K562 (cell line): ENCODE measurements at regions not wholly inside any gene's neighbourhood (a gene's known extent, or its start where the extent isn't known, plus 50 kb on each side); places are given as distances from the start of the nearest gene placed in this dataset.

Experiments used
- ATAC-seq: fragments of 200-7000 bp; cut with Tn5 transposase; 3 replicates; pipeline ENCODE4 v1.9.1; 2020; ENCODE audit warnings: moderate library complexity
- BruUV-seq: library from RNA; stranded (reverse); fragments of 400-500 nt; replicated peaks from 2 replicates; lab custom pipeline; 2021; lab: Mats Ljungman, UMichigan
- CTCF ChIA-PET: fragments of 300-600 bp; formaldehyde crosslinking; extraction: SDS; loops from one replicate; lab custom pipeline; 2021; ENCODE audit warnings: low intra/inter-chr PET ratio; lab: Yijun Ruan, JAX
- POLR2A ChIA-PET: fragments of 300-600, 350-650 bp; sonication (Branson Sonifier 250); formaldehyde crosslinking; extraction: SDS; loops from one replicate; lab custom pipeline; 2021; ENCODE audit warnings: antibody characterized with exemption, inconsistent platforms; lab: Yijun Ruan, JAX
- DNase-seq, 4 experiments: peaks; one replicate each; pipeline versions ENCODE4 v3.0.0 to v3.0.0-alpha.2; 2011 to 2018; ENCODE audit warnings: low spot score in 3 of 4, mixed read lengths in 3 of 4; ENCODE audit errors: extremely low read depth in 1 of 4
- FAIRE-seq: peaks from 2 replicates; lab custom pipeline; 2011; peaks lifted over from hg19 to GRCh38; lab: Jason Lieb, UNC
- H2AFZ ChIP-seq: 2 replicates; pipeline ENCODE4 v1.6.0; 2011; ENCODE audit warnings: low read depth, low read length, control low read depth, inconsistent platforms
- H3K27ac ChIP-seq: fragments of 200-600 bp; 3 replicates; pipeline ENCODE4 v1.8.0; 2011; ENCODE audit warnings: low read depth, mild to moderate bottlenecking, control low read depth, inconsistent platforms, low read length, moderate library complexity, mixed read lengths; ENCODE audit errors: extremely low read depth
- H3K27me3 ChIP-seq, 2 experiments: fragments of 300-600 bp in 1 of 2; 2 replicates in 1 of 2; 3 replicates in 1 of 2; pipeline versions ENCODE4 v1.6.0 to v1.8.0; 2011; ENCODE audit warnings: inconsistent platforms in 2 of 2, low read length in 2 of 2, mild to moderate bottlenecking in 1 of 2, mixed read lengths in 1 of 2, moderate library complexity in 1 of 2; ENCODE audit not compliant: control insufficient read depth in 2 of 2, insufficient read depth in 2 of 2
- H3K36me3 ChIP-seq: fragments of 300-600 bp; 3 replicates; pipeline ENCODE4 v1.8.0; 2011; ENCODE audit warnings: mild to moderate bottlenecking, low read length, inconsistent platforms; ENCODE audit not compliant: control insufficient read depth, insufficient read depth
- H3K4me1 ChIP-seq, 2 experiments: fragments of 200-600 bp in 1 of 2; replicated peaks in 1 of 2; 2 replicates in 1 of 2; 3 replicates in 1 of 2; pipeline versions ENCODE4 v1.5.1 to v1.8.0; 2011; ENCODE audit warnings: inconsistent platforms in 2 of 2, low read length in 2 of 2, mild to moderate bottlenecking in 1 of 2, mixed read lengths in 1 of 2, moderate library complexity in 1 of 2; ENCODE audit not compliant: control insufficient read depth in 2 of 2, insufficient read depth in 2 of 2
- H3K4me2 ChIP-seq: 2 replicates; pipeline ENCODE4 v1.6.1; 2011; ENCODE audit warnings: low read length, control low read depth, inconsistent platforms, mixed read lengths; ENCODE audit not compliant: insufficient read depth
- H3K4me3 ChIP-seq: fragments of 200-600 bp; sonication (generic), shearing (Covaris generic); 2 replicates; pipeline ENCODE4 v1.5.1; 2016; ENCODE audit warnings: control low read depth, inconsistent platforms
- H3K79me2 ChIP-seq: fragments of 200-600 bp; 3 replicates; pipeline ENCODE4 v1.8.0; 2011; ENCODE audit warnings: low read length, inconsistent platforms; ENCODE audit not compliant: control insufficient read depth, insufficient read depth
- H3K9ac ChIP-seq, 2 experiments: 2 replicates each; pipeline versions ENCODE4 v1.6.0 to v1.6.1; 2011; ENCODE audit warnings: low read depth in 2 of 2, low read length in 2 of 2, control low read depth in 1 of 2, inconsistent platforms in 1 of 2, mild to moderate bottlenecking in 1 of 2, mixed read lengths in 1 of 2; ENCODE audit not compliant: insufficient read depth in 1 of 2
- H3K9me1 ChIP-seq: one replicate; pipeline ENCODE4 v1.6.0; 2011; ENCODE audit warnings: inconsistent platforms, mild to moderate bottlenecking, low read length, moderate library complexity; ENCODE audit not compliant: control insufficient read depth, insufficient read depth
- H3K9me3 ChIP-seq: replicated peaks from 2 replicates; pipeline ENCODE4 v1.5.1; 2011; ENCODE audit warnings: low read depth, low read length, inconsistent platforms; ENCODE audit not compliant: control insufficient read depth, insufficient read depth
- H4K20me1 ChIP-seq: replicated peaks from 2 replicates; pipeline ENCODE4 v1.6.1; 2011; ENCODE audit warnings: low read length, inconsistent platforms, mixed read lengths; ENCODE audit not compliant: control insufficient read depth, insufficient read depth
- HNRNPH1 ChIP-seq: fragments of 200-400 bp; formaldehyde crosslinking; optimal IDR thresholded peaks from 2 replicates; pipeline ENCODE3; 2017; ENCODE audit warnings: low read depth, mild to moderate bottlenecking, low read length, moderate library complexity
- NCOA1 ChIP-seq: fragments of 450-650 bp; IDR thresholded peaks from 2 replicates; pipeline ENCODE4 v1.6.1; 2016; ENCODE audit warnings: low read depth
- PATZ1 ChIP-seq: fragments of 250-450 bp; sonication (Bioruptor Pico); IDR thresholded peaks from 2 replicates; pipeline ENCODE4 v1.5.0; 2020; ENCODE audit warnings: mild to moderate bottlenecking, borderline replicate concordance
- TAF7 ChIP-seq: fragments of 450-650 bp; IDR thresholded peaks from 2 replicates; pipeline ENCODE4 v1.6.1; 2016; ENCODE audit warnings: missing genetic modification characterization, missing compliant biosample characterization
- TARDBP ChIP-seq: fragments of 450-650 bp; IDR thresholded peaks from 2 replicates; pipeline ENCODE4 v1.6.1; 2016
- ZFP1 ChIP-seq: fragments of 450-650 bp; formaldehyde crosslinking; IDR thresholded peaks from 2 replicates; pipeline ENCODE4 v1.4.0; 2020; ENCODE audit warnings: mild to moderate bottlenecking, mixed read lengths
- ZNF609 ChIP-seq: sonication (generic); formaldehyde crosslinking; IDR thresholded peaks from 2 replicates; pipeline ENCODE4 v1.8.1; 2023; ENCODE audit warnings: missing genetic modification reagents, mild to moderate bottlenecking, borderline replicate concordance
- WGBS: fragments of 100-300 bp; shearing (Covaris generic); methylation state at CpG from one replicate; pipeline ENCODE4 v1.1.6; 2016; ENCODE audit warnings: low coverage, mixed read lengths; ENCODE audit not compliant: insufficient coverage; ENCODE audit errors: missing lambda C conversion rate; 5-methylcytosine and 5-hydroxymethylcytosine counted together
- in situ Hi-C: fragments of 300-500 bp; cut with MboI; formaldehyde crosslinking; loops from 4 replicates; pipeline ENCODE4 v1.15.0; 2018; ENCODE audit warnings: inconsistent platforms, mixed read lengths
- intact Hi-C: fragments of 100-400 bp; cut with micrococcal nuclease; formaldehyde crosslinking; loops from 2 replicates; pipeline ENCODE4 v1.14.2; 2022
- TF ChIP-seq, protein P1 (sequence below), 2 experiments: IDR thresholded peaks; 2 replicates each; pipeline ENCODE4 v1.6.1; 2012; ENCODE audit warnings: improper control_type of control experiment in 2 of 2, low read depth in 2 of 2, low read length in 2 of 2, borderline replicate concordance in 1 of 2
- TF ChIP-seq, protein P2 (sequence below): fragments of 250-450 bp; sonication (Bioruptor Pico); IDR thresholded peaks from 2 replicates; pipeline ENCODE4 v1.8.0; 2022; ENCODE audit warnings: moderate library complexity, mild to moderate bottlenecking, inconsistent platforms
- TF ChIP-seq, protein P3 (sequence below), 2 experiments: fragments of 450-650 bp in 1 of 2; sonication (generic) in 1 of 2; formaldehyde crosslinking in 1 of 2; IDR thresholded peaks in 1 of 2; conservative IDR thresholded peaks in 1 of 2; 2 replicates each; pipeline versions ENCODE4 v1.6.1 to v1.8.1; 2016 to 2023; ENCODE audit warnings: mild to moderate bottlenecking in 2 of 2, moderate library complexity in 2 of 2, inconsistent platforms in 1 of 2, missing genetic modification reagents in 1 of 2

DNA sequence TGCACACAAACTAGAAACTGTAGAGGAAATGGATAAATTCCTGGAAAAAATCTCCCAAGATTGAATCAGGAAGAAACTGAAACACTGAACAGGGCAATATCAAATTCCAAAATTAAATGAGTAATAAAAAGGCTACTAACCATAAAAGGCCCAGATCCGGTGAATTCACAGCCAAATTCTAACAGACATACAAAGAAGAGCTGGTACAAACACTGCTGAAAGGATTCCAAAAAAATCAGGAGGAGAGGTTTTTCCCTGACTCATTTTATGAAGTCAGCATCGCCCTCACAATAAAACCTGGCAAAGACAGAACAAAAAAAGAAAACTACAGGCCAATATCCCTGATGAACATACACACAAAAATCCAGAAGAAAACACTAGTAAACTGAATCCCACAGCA is 462.4 kb upstream of the THBS1 start:
- Histone ChIP-seq H3K9me1 (no peaks in the 10 kb centered on the region), H3K27ac (no peak overlapping the region), H3K4me2 (no peak overlapping the region), H4K20me1 (no peaks in the 10 kb centered on the region), H3K4me1 (no peaks in the 10 kb centered on the region; a peak in 1 of 5 replicates), H2AFZ (no peak overlapping the region), H3K36me3 (no peaks in the 10 kb centered on the region), H3K9me3 (no peaks in the 10 kb centered on the region), H3K9ac (no peak overlapping the region), H3K79me2 (no peaks in the 10 kb centered on the region), H3K27me3 (peaks cover 3 to 11% of the 10 kb centered on the region in 2 experiments; a peak in 3 of 5 replicates), H3K4me3 (no peak overlapping the region)
- FAIRE-seq (no peak), ATAC-seq (no peak), DNase-seq (no peak)
- CTCF ChIA-PET = no interaction called here
- in situ Hi-C loops = no loop called here
- BruUV-seq = no TSS peak
- POLR2A ChIA-PET = no interaction called here
- intact Hi-C loops = no loop called here
- WGBS = 0% methylated on average over 2 of the region's 2 CpGs
- TF ChIP-seq PATZ1 = no peak
- TF ChIP-seq, protein P1, sequence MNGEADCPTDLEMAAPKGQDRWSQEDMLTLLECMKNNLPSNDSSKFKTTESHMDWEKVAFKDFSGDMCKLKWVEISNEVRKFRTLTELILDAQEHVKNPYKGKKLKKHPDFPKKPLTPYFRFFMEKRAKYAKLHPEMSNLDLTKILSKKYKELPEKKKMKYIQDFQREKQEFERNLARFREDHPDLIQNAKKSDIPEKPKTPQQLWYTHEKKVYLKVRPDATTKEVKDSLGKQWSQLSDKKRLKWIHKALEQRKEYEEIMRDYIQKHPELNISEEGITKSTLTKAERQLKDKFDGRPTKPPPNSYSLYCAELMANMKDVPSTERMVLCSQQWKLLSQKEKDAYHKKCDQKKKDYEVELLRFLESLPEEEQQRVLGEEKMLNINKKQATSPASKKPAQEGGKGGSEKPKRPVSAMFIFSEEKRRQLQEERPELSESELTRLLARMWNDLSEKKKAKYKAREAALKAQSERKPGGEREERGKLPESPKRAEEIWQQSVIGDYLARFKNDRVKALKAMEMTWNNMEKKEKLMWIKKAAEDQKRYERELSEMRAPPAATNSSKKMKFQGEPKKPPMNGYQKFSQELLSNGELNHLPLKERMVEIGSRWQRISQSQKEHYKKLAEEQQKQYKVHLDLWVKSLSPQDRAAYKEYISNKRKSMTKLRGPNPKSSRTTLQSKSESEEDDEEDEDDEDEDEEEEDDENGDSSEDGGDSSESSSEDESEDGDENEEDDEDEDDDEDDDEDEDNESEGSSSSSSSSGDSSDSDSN (IDR thresholded peaks at IDR 0.05; ENCODE audit: borderline replicate concordance in 1 of 2, low read depth in 2 of 2, low read length in 2 of 2) = no peak
- no peak for TF ChIP-seq TAF7 (tag)
- TF ChIP-seq HNRNPH1 = no peak
- TF ChIP-seq, protein P2, sequence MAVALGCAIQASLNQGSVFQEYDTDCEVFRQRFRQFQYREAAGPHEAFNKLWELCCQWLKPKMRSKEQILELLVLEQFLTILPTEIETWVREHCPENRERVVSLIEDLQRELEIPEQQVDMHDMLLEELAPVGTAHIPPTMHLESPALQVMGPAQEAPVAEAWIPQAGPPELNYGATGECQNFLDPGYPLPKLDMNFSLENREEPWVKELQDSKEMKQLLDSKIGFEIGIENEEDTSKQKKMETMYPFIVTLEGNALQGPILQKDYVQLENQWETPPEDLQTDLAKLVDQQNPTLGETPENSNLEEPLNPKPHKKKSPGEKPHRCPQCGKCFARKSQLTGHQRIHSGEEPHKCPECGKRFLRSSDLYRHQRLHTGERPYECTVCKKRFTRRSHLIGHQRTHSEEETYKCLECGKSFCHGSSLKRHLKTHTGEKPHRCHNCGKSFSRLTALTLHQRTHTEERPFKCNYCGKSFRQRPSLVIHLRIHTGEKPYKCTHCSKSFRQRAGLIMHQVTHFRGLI (CRISPR knock-in tag) = no peak
- no peak for TF ChIP-seq ZFP1 (CRISPR knock-in tag)
- no peak for TF ChIP-seq NCOA1
- TF ChIP-seq, protein P3, sequence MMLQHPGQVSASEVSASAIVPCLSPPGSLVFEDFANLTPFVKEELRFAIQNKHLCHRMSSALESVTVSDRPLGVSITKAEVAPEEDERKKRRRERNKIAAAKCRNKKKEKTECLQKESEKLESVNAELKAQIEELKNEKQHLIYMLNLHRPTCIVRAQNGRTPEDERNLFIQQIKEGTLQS (IDR thresholded peaks at IDR 0.05) = no peak
- TF ChIP-seq, protein P3 (CRISPR knock-in tag; conservative IDR thresholded peaks at IDR 0.05) = no peak
- no peak for TF ChIP-seq ZNF609
- TF ChIP-seq TARDBP = no peak
